Fibroblast of lung (primary cell): ENCODE measurements at regions not wholly inside any gene's neighbourhood (a gene's known extent, or its start where the extent isn't known, plus 50 kb on each side); places are given as distances from the start of the nearest gene placed in this dataset.

Experiments used
- DNase-seq, 2 donors: peaks; one replicate each; pipeline versions ENCODE4 v3.0.0 to v3.0.0-alpha.2; 2010; ENCODE audit warnings: low read depth in 2 of 2
- H2AFZ ChIP-seq: 2 replicates; pipeline ENCODE4 v1.5.1; 2012; ENCODE audit warnings: low read length, control low read depth, inconsistent platforms
- H3K27ac ChIP-seq: 2 replicates; pipeline ENCODE4 v1.5.1; 2011; ENCODE audit warnings: low read length, control low read depth; ENCODE audit not compliant: insufficient read depth
- H3K27me3 ChIP-seq: 2 replicates; pipeline ENCODE4 v1.5.1; 2011; ENCODE audit warnings: mild to moderate bottlenecking, low read length; ENCODE audit not compliant: control insufficient read depth, insufficient read depth
- H3K36me3 ChIP-seq: 2 replicates; pipeline ENCODE4 v1.5.1; 2011; ENCODE audit warnings: low read length; ENCODE audit not compliant: control insufficient read depth, insufficient read depth
- H3K4me1 ChIP-seq: 2 replicates; pipeline ENCODE4 v1.5.1; 2011; ENCODE audit warnings: low read length; ENCODE audit not compliant: control insufficient read depth, insufficient read depth; ENCODE audit errors: extremely low read depth
- H3K4me2 ChIP-seq: 2 replicates; pipeline ENCODE4 v1.5.1; 2011; ENCODE audit warnings: low read length, control low read depth; ENCODE audit not compliant: insufficient read depth; ENCODE audit errors: extremely low read depth
- H3K4me3 ChIP-seq, 4 experiments: fragments of 200-600 bp in 1 of 4; sonication (generic) in 1 of 4; replicated peaks in 1 of 4; 2 replicates each; pipeline ENCODE4 v1.5.1; 2011 to 2016; ENCODE audit warnings: low read length in 4 of 4, low read depth in 3 of 4, mild to moderate bottlenecking in 3 of 4, control low read depth in 2 of 4, inconsistent platforms in 1 of 4, mixed read lengths in 1 of 4; ENCODE audit not compliant: insufficient read depth in 1 of 4; ENCODE audit errors: control extremely low read depth in 1 of 4
- H3K79me2 ChIP-seq: 2 replicates; pipeline ENCODE4 v1.5.1; 2012; ENCODE audit warnings: mild to moderate bottlenecking, low read length, inconsistent platforms; ENCODE audit not compliant: control insufficient read depth, insufficient read depth
- H3K9ac ChIP-seq: 2 replicates; pipeline ENCODE4 v1.5.1; 2011; ENCODE audit warnings: mild to moderate bottlenecking, low read length, control low read depth; ENCODE audit not compliant: insufficient read depth
- H3K9me3 ChIP-seq: 2 replicates; pipeline ENCODE4 v1.5.1; 2012; ENCODE audit warnings: low read depth, low read length; ENCODE audit not compliant: control insufficient read depth, insufficient read depth
- H4K20me1 ChIP-seq: 2 replicates; pipeline ENCODE4 v1.5.1; 2011; ENCODE audit warnings: low read length; ENCODE audit not compliant: control insufficient read depth, insufficient read depth; ENCODE audit errors: extremely low read depth
- CTCF ChIP-seq, 2 donors: IDR thresholded peaks in 1 of 2; conservative IDR thresholded peaks in 1 of 2; 1 replicate in 1 of 2; 2 replicates in 1 of 2; pipeline ENCODE4 v1.5.1; 2011 to 2012; ENCODE audit warnings: low read length in 2 of 2, control low read depth in 1 of 2, inconsistent platforms in 1 of 2, low read depth in 1 of 2, mild to moderate bottlenecking in 1 of 2
- EZH2 ChIP-seq: IDR thresholded peaks from 2 replicates; pipeline ENCODE4 v1.5.1; 2012; ENCODE audit warnings: low read length, control low read depth, mild to moderate bottlenecking; ENCODE audit errors: missing control alignments

GRCh38 chr14:46147452-46147851 lies 504.1 kb downstream of the RPL10L start:
- H3K79me2 ChIP-seq, result no peaks in the 10 kb centered on the region
- no peak for TF ChIP-seq CTCF (conservative IDR thresholded peaks at IDR 0.05 in 1 of 2, IDR thresholded peaks at IDR 0.05 in 1 of 2; ENCODE audit: low read depth in 1 of 2, low read length in 2 of 2)
- no peak for TF ChIP-seq EZH2
- no peaks in the 10 kb centered on the region for H3K4me1 ChIP-seq
- H3K36me3 ChIP-seq, result no peaks in the 10 kb centered on the region
- H3K4me2 ChIP-seq, result no peak overlapping the region
- H3K9me3 ChIP-seq, result no peaks in the 10 kb centered on the region
- no peak for DNase-seq
- no peak overlapping the region for H2AFZ ChIP-seq
- H3K9ac ChIP-seq, result no peak overlapping the region
- no peak overlapping the region for H3K4me3 ChIP-seq
- H3K27me3 ChIP-seq, result no peaks in the 10 kb centered on the region
- no peaks in the 10 kb centered on the region for H4K20me1 ChIP-seq
- H3K27ac ChIP-seq, result no peak overlapping the region

GRCh38 chr14:46147024-46147423 lies 504.6 kb downstream of the RPL10L start:
- no peak overlapping the region for H3K9ac ChIP-seq
- H3K79me2 ChIP-seq, result no peaks in the 10 kb centered on the region
- no peak overlapping the region for H3K4me2 ChIP-seq
- TF ChIP-seq EZH2 (no peak), CTCF (conservative IDR thresholded peaks at IDR 0.05 in 1 of 2, IDR thresholded peaks at IDR 0.05 in 1 of 2; ENCODE audit: low read depth in 1 of 2, low read length in 2 of 2) (no peak)
- DNase-seq, result no peak
- H3K4me1 ChIP-seq, result no peaks in the 10 kb centered on the region
- H3K9me3 ChIP-seq, result no peaks in the 10 kb centered on the region
- H2AFZ ChIP-seq, result no peak overlapping the region
- no peak overlapping the region for H3K4me3 ChIP-seq
- no peaks in the 10 kb centered on the region for H3K27me3 ChIP-seq
- no peak overlapping the region for H3K27ac ChIP-seq
- no peaks in the 10 kb centered on the region for H3K36me3 ChIP-seq
- H4K20me1 ChIP-seq, result no peaks in the 10 kb centered on the region

- H3K9ac ChIP-seq, result no peak overlapping the region
- no peak overlapping the region for H3K4me3 ChIP-seq
- TF ChIP-seq CTCF (conservative IDR thresholded peaks at IDR 0.05 in 1 of 2, IDR thresholded peaks at IDR 0.05 in 1 of 2; ENCODE audit: low read depth in 1 of 2, low read length in 2 of 2) (no peak), EZH2 (no peak)
- peak in 1 of 2 donors; percentile 1 for DNase-seq
- no peak overlapping the region for H3K4me2 ChIP-seq
- H3K36me3 ChIP-seq, result no peaks in the 10 kb centered on the region
- H2AFZ ChIP-seq, result no peak overlapping the region
- H3K79me2 ChIP-seq, result no peaks in the 10 kb centered on the region
- no peaks in the 10 kb centered on the region for H3K4me1 ChIP-seq
- no peaks in the 10 kb centered on the region for H4K20me1 ChIP-seq
- H3K27ac ChIP-seq, result no peak overlapping the region
- no peaks in the 10 kb centered on the region for H3K9me3 ChIP-seq
- no peaks in the 10 kb centered on the region for H3K27me3 ChIP-seq
Measured at GRCh38 chr14:46140445-46140844, 511.1 kb downstream of the RPL10L start.
